22Rv1 (cell line): ENCODE measurements at regions not wholly inside any gene's neighbourhood (a gene's known extent, or its start where the extent isn't known, plus 50 kb on each side); places are given as distances from the start of the nearest gene placed in this dataset.
"Not testable (repeated sequence)": the region's sequence is repeated elsewhere in the genome, so short reads cannot be mapped to it uniquely, and the experiment has no call there.

Source experiments
- H3K27ac ChIP-seq: fragments of 450-650 bp; 2 replicates; pipeline ENCODE4 v1.5.1; 2017
- CTCF ChIP-seq: fragments of 450-650 bp; IDR thresholded peaks from 2 replicates; pipeline ENCODE4 v1.5.1; 2017; ENCODE audit warnings: mild to moderate bottlenecking
- ZFX ChIP-seq: fragments of 450-650 bp; IDR thresholded peaks from 2 replicates; pipeline ENCODE4 v1.6.1; 2017; ENCODE audit warnings: antibody characterized with exemption, borderline replicate concordance

GRCh38 chr3:194894538-194894937, 208.9 kb downstream of the FAM43A start:
- H3K27ac ChIP-seq = no peak overlapping the region
- TF ChIP-seq CTCF (no peak), ZFX (no peak)

GRCh38 chr3:194900854-194901522, 215.3 kb downstream of the FAM43A start:
- TF ChIP-seq CTCF (no peak), ZFX (no peak)
- no peak overlapping the region for H3K27ac ChIP-seq

- not testable (repeated sequence) for H3K27ac ChIP-seq
Observed at GRCh38 chr3:194903447-194903846, 217.8 kb downstream of the FAM43A start.

GRCh38 chr3:194904999-194905398, 219.3 kb downstream of the FAM43A start:
- not testable (repeated sequence) for H3K27ac ChIP-seq

GRCh38 chr3:194905696-194906095, 220.0 kb downstream of the FAM43A start:
- no peak overlapping the region for H3K27ac ChIP-seq
- TF ChIP-seq CTCF (no peak), ZFX (no peak)

GRCh38 chr3:194906229-194906629, 220.5 kb downstream of the FAM43A start:
- no peak overlapping the region for H3K27ac ChIP-seq
- no peak for TF ChIP-seq CTCF
- TF ChIP-seq ZFX = no peak

GRCh38 chr3:194906970-194907629, 221.4 kb downstream of the FAM43A start:
- no peak for TF ChIP-seq ZFX
- TF ChIP-seq CTCF = no peak

GRCh38 chr3:194907811-194908210, 222.1 kb downstream of the FAM43A start:
- H3K27ac ChIP-seq = no peak overlapping the region
- TF ChIP-seq ZFX (no peak), CTCF (no peak)

More at GRCh38 chr3:194906970-194907629, 221.4 kb downstream of the FAM43A start:
- no peak overlapping the region for H3K27ac ChIP-seq
